HCT116 (cell line): ENCODE measurements at regions not wholly inside any gene's neighbourhood (a gene's known extent, or its start where the extent isn't known, plus 50 kb on each side); places are given as distances from the start of the nearest gene placed in this dataset.

Source experiments
- ZNF274 ChIP-seq: fragments of 200-500 bp; sonication (Bioruptor generic); IDR thresholded peaks from 2 replicates; pipeline ENCODE4 v1.6.1; 2014; ENCODE audit warnings: mild to moderate bottlenecking, low read depth, low read length, inconsistent platforms
- TF ChIP-seq, protein P1 (sequence below), 3 experiments: fragments of 200-600 bp in 1 of 3; sonication (generic) in 1 of 3; IDR thresholded peaks in 2 of 3; conservative IDR thresholded peaks in 1 of 3; 2 replicates each; pipeline ENCODE4 v1.5.1; 2012 to 2017; ENCODE audit warnings: low read depth in 2 of 3, low read length in 2 of 3, antibody characterized with exemption in 1 of 3, borderline replicate concordance in 1 of 3, control low read depth in 1 of 3, mild to moderate bottlenecking in 1 of 3, mixed read lengths in 1 of 3, mixed run types in 1 of 3, moderate library complexity in 1 of 3; ENCODE audit not compliant: insufficient read depth in 1 of 3

DNA sequence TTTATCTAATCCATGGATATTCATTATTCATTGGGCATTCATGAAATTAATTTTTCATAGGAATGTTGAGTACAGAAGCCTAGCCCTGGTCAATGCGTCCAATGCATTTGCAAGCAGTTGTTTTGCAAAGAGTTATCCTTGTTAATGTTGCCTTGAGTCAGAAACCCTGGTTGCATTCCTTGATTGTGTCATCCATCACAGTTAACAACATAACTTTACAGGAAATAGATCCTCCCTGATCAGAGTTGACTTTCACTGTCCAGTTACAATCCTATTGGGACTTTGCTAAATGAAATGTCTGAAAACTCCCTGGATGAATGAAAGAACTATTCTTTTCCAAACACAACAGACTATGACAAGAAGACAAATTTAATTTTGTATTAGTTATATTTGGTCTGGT lies 924.3 kb upstream of the SLIT2 start:
- TF ChIP-seq, protein P1, sequence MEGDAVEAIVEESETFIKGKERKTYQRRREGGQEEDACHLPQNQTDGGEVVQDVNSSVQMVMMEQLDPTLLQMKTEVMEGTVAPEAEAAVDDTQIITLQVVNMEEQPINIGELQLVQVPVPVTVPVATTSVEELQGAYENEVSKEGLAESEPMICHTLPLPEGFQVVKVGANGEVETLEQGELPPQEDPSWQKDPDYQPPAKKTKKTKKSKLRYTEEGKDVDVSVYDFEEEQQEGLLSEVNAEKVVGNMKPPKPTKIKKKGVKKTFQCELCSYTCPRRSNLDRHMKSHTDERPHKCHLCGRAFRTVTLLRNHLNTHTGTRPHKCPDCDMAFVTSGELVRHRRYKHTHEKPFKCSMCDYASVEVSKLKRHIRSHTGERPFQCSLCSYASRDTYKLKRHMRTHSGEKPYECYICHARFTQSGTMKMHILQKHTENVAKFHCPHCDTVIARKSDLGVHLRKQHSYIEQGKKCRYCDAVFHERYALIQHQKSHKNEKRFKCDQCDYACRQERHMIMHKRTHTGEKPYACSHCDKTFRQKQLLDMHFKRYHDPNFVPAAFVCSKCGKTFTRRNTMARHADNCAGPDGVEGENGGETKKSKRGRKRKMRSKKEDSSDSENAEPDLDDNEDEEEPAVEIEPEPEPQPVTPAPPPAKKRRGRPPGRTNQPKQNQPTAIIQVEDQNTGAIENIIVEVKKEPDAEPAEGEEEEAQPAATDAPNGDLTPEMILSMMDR (IDR thresholded peaks at IDR 0.05 in 2 of 3, conservative IDR thresholded peaks at IDR 0.05 in 1 of 3; ENCODE audit: borderline replicate concordance in 1 of 3, insufficient read depth in 1 of 3, low read depth in 2 of 3, low read length in 2 of 3): no peak
- TF ChIP-seq ZNF274: no peak
